Left forelimb (tissue), 1 donor: ENCODE measurements at regions not wholly inside any gene's neighbourhood (a gene's known extent, or its start where the extent isn't known, plus 50 kb on each side); places are given as distances from the start of the nearest gene placed in this dataset.

ENCODE experiments used
- DNase-seq: peaks from one replicate; pipeline ENCODE4 v3.0.0-alpha.2; 2018; ENCODE audit warnings: low spot score

GRCh38 chr12:58190618-58191017, 249.3 kb downstream of the ATP23 start:
- DNase-seq, result no peak

- DNase-seq, result no peak
These were observed 255.6 kb downstream of the ATP23 start for GRCh38 chr12:58196971-58197370.

GRCh38 chr12:58202933-58203718, 261.8 kb downstream of the ATP23 start:
- DNase-seq, result no peak

GRCh38 chr12:58204071-58204470, 262.7 kb downstream of the ATP23 start:
- no peak for DNase-seq

GRCh38 chr12:58206876-58207275, 265.5 kb downstream of the ATP23 start:
- DNase-seq, result no peak

GRCh38 chr12:58211211-58211610, 269.8 kb downstream of the ATP23 start:
- no peak for DNase-seq

- DNase-seq, result no peak
These were observed 275.8 kb downstream of the ATP23 start for GRCh38 chr12:58217130-58217529.

- DNase-seq, result no peak
These were observed 283.3 kb downstream of the ATP23 start for GRCh38 chr12:58224536-58225105.

GRCh38 chr12:58225203-58225877, 284.0 kb downstream of the ATP23 start:
- DNase-seq, result no peak

GRCh38 chr12:58233886-58234285, 292.5 kb downstream of the ATP23 start:
- no peak for DNase-seq

GRCh38 chr12:58238411-58238810, 297.0 kb downstream of the ATP23 start:
- no peak for DNase-seq

GRCh38 chr12:58241099-58241498, 299.7 kb downstream of the ATP23 start:
- DNase-seq, result no peak

- no peak for DNase-seq
These were observed 301.6 kb downstream of the ATP23 start for GRCh38 chr12:58242796-58243630.

GRCh38 chr12:58247633-58248032, 306.3 kb downstream of the ATP23 start:
- no peak for DNase-seq

GRCh38 chr12:58248599-58248998, 307.2 kb downstream of the ATP23 start:
- no peak for DNase-seq

GRCh38 chr12:58249610-58250009, 308.2 kb downstream of the ATP23 start:
- no peak for DNase-seq

GRCh38 chr12:58250077-58250476, 308.7 kb downstream of the ATP23 start:
- no peak for DNase-seq

GRCh38 chr12:58252914-58253313, 311.5 kb downstream of the ATP23 start:
- no peak for DNase-seq

GRCh38 chr12:58253663-58254062, 312.3 kb downstream of the ATP23 start:
- no peak for DNase-seq

- no peak for DNase-seq
These were observed 313.2 kb downstream of the ATP23 start for GRCh38 chr12:58254463-58255100.

GRCh38 chr12:58262796-58263195, 321.4 kb downstream of the ATP23 start:
- DNase-seq, result no peak

- DNase-seq, result no peak
These were observed 322.4 kb downstream of the ATP23 start for GRCh38 chr12:58263816-58264215.
